MM.1S (cell line): ENCODE measurements at regions not wholly inside any gene's neighbourhood (a gene's known extent, or its start where the extent isn't known, plus 50 kb on each side); places are given as distances from the start of the nearest gene placed in this dataset.

ENCODE experiments used
- DNase-seq: peaks from one replicate; pipeline ENCODE4 v3.0.0-alpha.2; 2015
- H2AFZ ChIP-seq: fragments of 300-600 bp; sonication (generic); 2 replicates; pipeline ENCODE4 v1.6.0; 2016; ENCODE audit warnings: antibody characterized with exemption, low read length
- H3F3A ChIP-seq: fragments of 300-600 bp; sonication (generic); 2 replicates; pipeline ENCODE4 v1.6.1; 2016; ENCODE audit warnings: mild to moderate bottlenecking, antibody characterized with exemption, low read length, moderate library complexity, mixed read lengths; ENCODE audit not compliant: insufficient read depth
- H3K27ac ChIP-seq: fragments of 300-600 bp; sonication (generic); 2 replicates; pipeline ENCODE4 v1.5.1; 2016; ENCODE audit warnings: mild to moderate bottlenecking, low read length
- H3K27me3 ChIP-seq: fragments of 300-600 bp; sonication (generic); replicated peaks from 2 replicates; pipeline ENCODE4 v1.6.0; 2016; ENCODE audit warnings: low read length; ENCODE audit not compliant: insufficient read depth
- H3K36me3 ChIP-seq: fragments of 300-600 bp; sonication (generic); replicated peaks from 2 replicates; pipeline ENCODE4 v1.6.1; 2016; ENCODE audit warnings: mild to moderate bottlenecking, low read length, mixed read lengths; ENCODE audit not compliant: insufficient read depth
- H3K4me1 ChIP-seq: fragments of 300-600 bp; sonication (generic); 2 replicates; pipeline ENCODE4 v1.6.1; 2016; ENCODE audit warnings: low read length, mixed read lengths
- H3K4me2 ChIP-seq: fragments of 300-600 bp; sonication (generic); 2 replicates; pipeline ENCODE4 v1.6.0; 2016; ENCODE audit warnings: low read depth, low read length
- H3K4me3 ChIP-seq: fragments of 300-600 bp; sonication (generic); 2 replicates; pipeline ENCODE4 v1.5.1; 2016; ENCODE audit warnings: low read length, mixed read lengths
- H3K79me2 ChIP-seq: fragments of 300-600 bp; sonication (generic); 2 replicates; pipeline ENCODE4 v1.6.1; 2016; ENCODE audit warnings: mixed run types, low read length, mixed read lengths
- H3K9ac ChIP-seq: fragments of 300-600 bp; sonication (generic); 2 replicates; pipeline ENCODE4 v1.6.1; 2016; ENCODE audit warnings: low read length, mixed read lengths
- H3K9me2 ChIP-seq: fragments of 300-600 bp; sonication (generic); replicated peaks from 2 replicates; pipeline ENCODE4 v1.6.1; 2016; ENCODE audit warnings: mild to moderate bottlenecking, low read length, mixed read lengths; ENCODE audit not compliant: insufficient read depth
- H3K9me3 ChIP-seq: fragments of 300-600 bp; sonication (generic); replicated peaks from 2 replicates; pipeline ENCODE4 v1.6.1; 2016; ENCODE audit warnings: mild to moderate bottlenecking, low read length, mixed read lengths; ENCODE audit not compliant: insufficient read depth
- H4K20me1 ChIP-seq: fragments of 300-600 bp; sonication (generic); 2 replicates; pipeline ENCODE4 v1.6.1; 2016; ENCODE audit warnings: mild to moderate bottlenecking, low read length, moderate library complexity, mixed read lengths; ENCODE audit not compliant: insufficient read depth
- CTCF ChIP-seq: fragments of 300-600 bp; sonication (generic); IDR thresholded peaks from 2 replicates; pipeline ENCODE4 v1.5.1; 2016; ENCODE audit warnings: antibody characterized with exemption, low read length, mixed read lengths
- EZH2 ChIP-seq: fragments of 300-600 bp; sonication (generic); optimal IDR thresholded peaks from 2 replicates; pipeline ENCODE3; 2017; ENCODE audit warnings: low read depth, mild to moderate bottlenecking, antibody characterized with exemption, low read length, mixed read lengths
- EZH2phosphoT487 ChIP-seq: fragments of 300-600 bp; sonication (generic); IDR thresholded peaks from 2 replicates; pipeline ENCODE4 v1.6.1; 2018; ENCODE audit warnings: antibody characterized with exemption, low read length

DNA sequence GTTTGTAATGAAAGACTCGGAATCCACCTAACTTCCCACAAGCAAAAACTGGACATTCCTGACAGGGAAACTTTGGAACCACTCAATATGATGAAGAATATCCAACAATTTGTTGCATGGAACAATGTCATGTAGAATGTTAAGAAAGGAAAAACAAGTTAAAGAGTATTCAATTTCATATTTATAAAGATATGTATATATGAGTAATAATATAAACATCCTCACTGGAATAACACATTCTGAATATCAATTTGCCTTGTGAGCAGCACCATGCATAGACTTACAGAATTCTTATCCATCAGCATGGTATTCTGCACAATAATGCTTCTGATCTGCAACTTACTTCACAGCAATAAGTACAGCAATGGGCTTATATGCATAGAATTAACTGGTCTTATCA lies 650.3 kb downstream of the SEMA5A start:
- Histone ChIP-seq H3K9me3 (no peaks in the 10 kb centered on the region), H3K79me2 (no peaks in the 10 kb centered on the region), H3K4me2 (no peak overlapping the region), H3F3A (no peaks in the 10 kb centered on the region), H2AFZ (no peak overlapping the region), H3K9me2 (no peaks in the 10 kb centered on the region), H3K27ac (no peak overlapping the region), H3K4me1 (no peaks in the 10 kb centered on the region), H3K27me3 (no peaks in the 10 kb centered on the region), H3K36me3 (no peaks in the 10 kb centered on the region), H3K4me3 (no peak overlapping the region), H4K20me1 (no peaks in the 10 kb centered on the region), H3K9ac (no peak overlapping the region)
- DNase-seq = no peak
- TF ChIP-seq CTCF (no peak), EZH2 (no peak), EZH2phosphoT487 (no peak)

DNA sequence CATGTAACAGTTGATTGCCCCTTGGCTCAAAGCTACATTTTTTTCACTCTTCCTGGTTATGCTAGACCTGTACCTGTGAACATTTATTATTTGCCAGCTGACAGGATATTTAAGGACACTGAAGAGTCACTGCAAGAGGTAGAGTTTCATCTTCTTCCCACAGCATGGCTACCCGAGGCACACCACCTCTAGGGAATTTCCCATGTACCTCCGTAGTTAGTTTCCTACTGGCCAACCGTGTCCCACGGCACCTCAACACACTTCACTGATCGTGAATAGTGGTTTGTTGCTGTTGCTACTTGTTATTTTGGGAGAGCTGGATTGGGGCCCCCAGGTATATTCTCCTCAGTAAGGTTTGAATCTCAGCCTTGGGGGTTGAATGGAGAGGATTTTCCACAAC lies 648.6 kb downstream of the SEMA5A start:
- DNase-seq = no peak
- H3K79me2 ChIP-seq = no peaks in the 10 kb centered on the region
- H3K36me3 ChIP-seq = no peaks in the 10 kb centered on the region
- no peaks in the 10 kb centered on the region for H3K9me3 ChIP-seq
- H2AFZ ChIP-seq = no peak overlapping the region
- no peak for TF ChIP-seq EZH2
- TF ChIP-seq EZH2phosphoT487 = no peak
- no peak for TF ChIP-seq CTCF
- no peak overlapping the region for H3K4me2 ChIP-seq
- no peaks in the 10 kb centered on the region for H3K27me3 ChIP-seq
- H3K4me3 ChIP-seq = no peak overlapping the region
- H3K4me1 ChIP-seq = no peaks in the 10 kb centered on the region
- H3K9me2 ChIP-seq = no peaks in the 10 kb centered on the region
- no peak overlapping the region for H3K9ac ChIP-seq
- no peak overlapping the region for H3K27ac ChIP-seq
- H3F3A ChIP-seq = no peaks in the 10 kb centered on the region
- no peaks in the 10 kb centered on the region for H4K20me1 ChIP-seq

GRCh38 chr5:8905021-8905420 lies 640.9 kb downstream of the SEMA5A start:
- H3F3A ChIP-seq = no peaks in the 10 kb centered on the region
- H4K20me1 ChIP-seq = no peaks in the 10 kb centered on the region
- H3K4me2 ChIP-seq = no peak overlapping the region
- H3K4me1 ChIP-seq = no peaks in the 10 kb centered on the region
- TF ChIP-seq CTCF = no peak
- no peak for TF ChIP-seq EZH2
- no peak for TF ChIP-seq EZH2phosphoT487
- H3K79me2 ChIP-seq = no peaks in the 10 kb centered on the region
- no peak for DNase-seq
- H3K9me3 ChIP-seq = no peaks in the 10 kb centered on the region
- no peak overlapping the region for H3K9ac ChIP-seq
- no peak overlapping the region for H3K27ac ChIP-seq
- no peak overlapping the region for H3K4me3 ChIP-seq
- H3K36me3 ChIP-seq = no peaks in the 10 kb centered on the region
- H3K27me3 ChIP-seq = no peaks in the 10 kb centered on the region
- no peaks in the 10 kb centered on the region for H3K9me2 ChIP-seq
- H2AFZ ChIP-seq = no peak overlapping the region
